ENCODE measurements at regions not wholly inside any gene's neighbourhood (a gene's known extent, or its start where the extent isn't known, plus 50 kb on each side); places are given as distances from the start of the nearest gene placed in this dataset.

- intact Hi-C loops (cut with micrococcal nuclease; ENCODE audit: unreplicated experiment), result no loop called here
- DNase-seq (ENCODE audit: low spot score), result no peak
- Histone ChIP-seq H3K27me3 (replicated peaks; ENCODE audit: insufficient read depth, low read depth, low read length, poor library complexity) (no peaks in the 10 kb centered on the region), H3K36me3 (ENCODE audit: insufficient read depth, low read length, poor library complexity, severe bottlenecking) (no peaks in the 10 kb centered on the region), H3K9me3 (ENCODE audit: low read depth, low read length, poor library complexity, severe bottlenecking) (no peaks in the 10 kb centered on the region), H3K4me3 (ENCODE audit: low read depth, low read length, poor library complexity, severe bottlenecking) (no peak overlapping the region), H3K27ac (ENCODE audit: low read depth, low read length, poor library complexity, severe bottlenecking) (no peak overlapping the region), H3K4me1 (ENCODE audit: insufficient read depth, low read length, poor library complexity, severe bottlenecking) (no peaks in the 10 kb centered on the region)
- BruUV-seq (replicated peaks), result no TSS peak
- ChIA-PET CTCF (no interaction called here), POLR2A (ENCODE audit: low non-redundant PET) (interaction anchor here (0.6 kb wide), 1 partner anchor 45 kb away, joined by 3 read pairs; no protein-coding TSS in a partner anchor)
- no peak for TF ChIP-seq CTCF (conservative IDR thresholded peaks at IDR 0.05; ENCODE audit: low read depth, low read length)
- no peak for TF ChIP-seq EZH2 (IDR thresholded peaks at IDR 0.05; ENCODE audit: borderline replicate concordance, low read depth, low read length, poor library complexity, severe bottlenecking)
Observed at GRCh38 chr13:90776051-90776748, 571.3 kb upstream of the MIR17HG start.

- ChIA-PET CTCF (no interaction called here), POLR2A (ENCODE audit: low non-redundant PET) (no interaction called here)
- intact Hi-C loops (cut with micrococcal nuclease; ENCODE audit: unreplicated experiment), result no loop called here
- no peak for DNase-seq (ENCODE audit: low spot score)
- no peak for TF ChIP-seq CTCF (conservative IDR thresholded peaks at IDR 0.05; ENCODE audit: low read depth, low read length)
- TF ChIP-seq EZH2 (IDR thresholded peaks at IDR 0.05; ENCODE audit: borderline replicate concordance, low read depth, low read length, poor library complexity, severe bottlenecking), result no peak
- H3K36me3 ChIP-seq (ENCODE audit: insufficient read depth, low read length, poor library complexity, severe bottlenecking), result no peaks in the 10 kb centered on the region
- H3K27ac ChIP-seq (ENCODE audit: low read depth, low read length, poor library complexity, severe bottlenecking), result no peak overlapping the region
- BruUV-seq (replicated peaks), result no TSS peak
- no peaks in the 10 kb centered on the region for H3K27me3 ChIP-seq (replicated peaks; ENCODE audit: insufficient read depth, low read depth, low read length, poor library complexity)
- no peaks in the 10 kb centered on the region for H3K9me3 ChIP-seq (ENCODE audit: low read depth, low read length, poor library complexity, severe bottlenecking)
- no peaks in the 10 kb centered on the region for H3K4me1 ChIP-seq (ENCODE audit: insufficient read depth, low read length, poor library complexity, severe bottlenecking)
- no peak overlapping the region for H3K4me3 ChIP-seq (ENCODE audit: low read depth, low read length, poor library complexity, severe bottlenecking)
Observed at GRCh38 chr13:90783273-90783672, 564.2 kb upstream of the MIR17HG start.

GRCh38 chr13:90787007-90787406 is 560.5 kb upstream of the MIR17HG start:
- no TSS peak for BruUV-seq (replicated peaks)
- DNase-seq (ENCODE audit: low spot score), result no peak
- no peaks in the 10 kb centered on the region for H3K36me3 ChIP-seq (ENCODE audit: insufficient read depth, low read length, poor library complexity, severe bottlenecking)
- H3K9me3 ChIP-seq (ENCODE audit: low read depth, low read length, poor library complexity, severe bottlenecking), result no peaks in the 10 kb centered on the region
- no peak overlapping the region for H3K4me3 ChIP-seq (ENCODE audit: low read depth, low read length, poor library complexity, severe bottlenecking)
- no peak for TF ChIP-seq EZH2 (IDR thresholded peaks at IDR 0.05; ENCODE audit: borderline replicate concordance, low read depth, low read length, poor library complexity, severe bottlenecking)
- no peak for TF ChIP-seq CTCF (conservative IDR thresholded peaks at IDR 0.05; ENCODE audit: low read depth, low read length)
- POLR2A ChIA-PET (ENCODE audit: low non-redundant PET), result no interaction called here
- intact Hi-C loops (cut with micrococcal nuclease; ENCODE audit: unreplicated experiment), result no loop called here
- H3K4me1 ChIP-seq (ENCODE audit: insufficient read depth, low read length, poor library complexity, severe bottlenecking), result no peaks in the 10 kb centered on the region
- no peak overlapping the region for H3K27ac ChIP-seq (ENCODE audit: low read depth, low read length, poor library complexity, severe bottlenecking)
- no peaks in the 10 kb centered on the region for H3K27me3 ChIP-seq (replicated peaks; ENCODE audit: insufficient read depth, low read depth, low read length, poor library complexity)
- CTCF ChIA-PET, result no interaction called here

All from A673 (cell line).